HG03342 (cell line): ENCODE measurements at regions not wholly inside any gene's neighbourhood (a gene's known extent, or its start where the extent isn't known, plus 50 kb on each side); places are given as distances from the start of the nearest gene placed in this dataset.
"Not testable (repeated sequence)": the region's sequence is repeated elsewhere in the genome, so short reads cannot be mapped to it uniquely, and the experiment has no call there.

Experiments
- ATAC-seq: cut with Tn5 transposase; IDR thresholded peaks from one replicate; pipeline ENCODE4 v1.9.1; 2021; ENCODE audit warnings: mild to moderate bottlenecking, moderate library complexity; ENCODE audit not compliant: unreplicated experiment

DNA sequence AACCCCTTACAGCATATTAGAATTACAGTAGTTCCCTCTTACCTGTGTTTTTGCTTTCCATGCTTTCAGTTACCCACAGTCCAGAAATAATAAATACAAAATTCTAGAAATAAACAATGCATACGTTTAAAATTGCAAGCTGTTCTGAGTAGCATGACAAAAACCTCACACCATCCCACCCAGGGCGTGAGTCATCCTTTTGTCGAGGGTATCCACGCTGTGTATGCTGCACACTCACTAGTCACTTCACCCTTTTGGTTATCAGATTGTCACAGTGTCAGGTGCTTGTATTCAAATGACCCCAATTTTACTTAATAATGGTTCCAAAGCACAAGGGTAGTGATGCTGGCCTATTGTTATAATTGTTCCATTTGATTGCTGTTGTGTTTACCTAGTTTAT, 72.5 kb upstream of the P3H2 start:
- no peak for ATAC-seq

GRCh38 chr3:190192739-190193138, 72.0 kb upstream of the P3H2 start:
- no peak for ATAC-seq

DNA sequence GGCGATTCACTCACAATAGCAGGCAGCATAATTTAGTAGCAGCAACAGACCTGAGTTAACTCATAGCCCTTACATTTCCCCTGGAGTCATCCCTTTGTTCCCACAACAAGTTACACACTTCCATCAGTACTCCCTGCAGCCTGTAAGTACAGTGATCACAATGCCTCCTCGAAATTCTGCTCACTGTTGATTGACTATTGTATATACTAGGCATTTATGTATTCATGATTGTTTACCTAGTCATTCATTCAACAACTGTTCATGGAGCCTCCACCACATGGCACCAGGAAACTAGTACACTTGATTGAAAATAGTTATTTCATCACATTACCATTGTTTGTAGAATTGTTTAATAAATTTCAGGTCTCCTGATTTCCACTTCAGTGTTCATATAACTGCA, 71.4 kb upstream of the P3H2 start:
- ATAC-seq, result no peak

- no peak for ATAC-seq
Observed at GRCh38 chr3:190188197-190188596, 67.5 kb upstream of the P3H2 start.

GRCh38 chr3:190183121-190183520, 62.4 kb upstream of the P3H2 start:
- no peak for ATAC-seq

DNA sequence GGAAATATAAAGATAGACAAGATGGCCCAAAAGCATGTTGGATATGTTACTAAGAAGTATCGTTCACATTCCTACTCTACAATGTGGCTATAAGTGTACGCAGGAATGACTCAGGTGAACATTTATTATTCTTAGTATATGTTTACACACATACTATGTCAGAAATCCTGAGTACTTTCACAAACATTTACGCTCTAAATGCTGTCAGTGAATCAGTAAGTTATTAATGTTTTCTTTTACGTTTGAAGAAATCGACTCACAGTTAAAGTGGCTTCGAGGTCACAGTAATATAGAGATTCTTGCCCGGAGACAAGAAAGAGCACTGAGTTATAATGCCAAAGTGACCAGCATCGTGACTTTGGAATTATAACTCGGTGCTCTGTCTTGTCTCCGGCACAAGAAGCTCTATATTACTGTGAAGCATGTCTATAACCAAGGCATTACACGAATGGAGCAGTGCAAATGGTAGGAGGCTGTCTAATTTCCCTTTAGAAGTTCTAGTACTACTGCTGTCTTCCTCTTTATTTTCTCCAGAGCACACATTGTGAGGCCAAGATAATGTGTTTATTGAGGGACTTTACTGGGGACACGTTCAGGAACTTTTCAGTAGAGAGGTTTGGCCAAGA, 61.8 kb upstream of the P3H2 start:
- no peak for ATAC-seq

- ATAC-seq, result no peak
Observed at GRCh38 chr3:190180268-190180667, 59.6 kb upstream of the P3H2 start.

GRCh38 chr3:190178779-190179178, 58.1 kb upstream of the P3H2 start:
- no peak for ATAC-seq

DNA sequence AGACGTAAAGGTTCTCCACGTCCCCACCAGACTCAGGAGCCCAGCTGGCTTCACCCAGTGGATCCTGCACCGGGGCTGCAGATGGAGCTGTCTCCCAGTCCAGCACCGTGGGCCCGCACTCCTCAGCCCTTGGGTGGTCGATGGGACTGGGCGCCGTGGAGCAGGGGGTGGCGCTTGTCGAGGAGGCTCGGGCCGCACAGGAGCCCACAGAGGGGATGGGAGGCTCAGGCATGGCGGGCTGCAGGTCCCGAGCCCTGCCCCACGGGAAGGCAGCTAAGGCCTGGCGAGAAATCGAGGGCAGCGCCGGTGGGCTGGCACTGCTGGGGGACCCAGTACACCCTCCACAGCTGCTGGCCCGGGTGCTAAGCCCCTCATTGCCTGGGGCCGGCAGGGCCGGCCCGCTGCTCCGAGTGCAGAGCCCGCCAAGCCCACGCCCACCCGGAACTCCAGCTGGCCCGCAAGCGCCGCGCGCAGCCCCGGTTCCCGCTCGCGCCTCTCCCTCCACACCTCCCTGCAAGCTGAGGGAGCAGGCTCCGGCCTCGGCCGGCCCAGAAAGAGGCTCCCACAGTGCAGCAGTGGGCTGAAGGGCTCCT, 56.3 kb upstream of the P3H2 start:
- ATAC-seq, result not testable (repeated sequence)

- ATAC-seq, result not testable (repeated sequence)
Observed at GRCh38 chr3:190176106-190176505, 55.4 kb upstream of the P3H2 start.

- ATAC-seq, result no peak
Observed at GRCh38 chr3:190175490-190175889, 54.8 kb upstream of the P3H2 start.

GRCh38 chr3:190174471-190174870, 53.8 kb upstream of the P3H2 start:
- no peak for ATAC-seq

- no peak for ATAC-seq
Observed at GRCh38 chr3:190173426-190173825, 52.7 kb upstream of the P3H2 start.

GRCh38 chr3:190172751-190173150, 52.1 kb upstream of the P3H2 start:
- no peak for ATAC-seq
